ENCODE measurements at regions not wholly inside any gene's neighbourhood (a gene's known extent, or its start where the extent isn't known, plus 50 kb on each side); places are given as distances from the start of the nearest gene placed in this dataset.
"Not testable (repeated sequence)": the region's sequence is repeated elsewhere in the genome, so short reads cannot be mapped to it uniquely, and the experiment has no call there.

DNA sequence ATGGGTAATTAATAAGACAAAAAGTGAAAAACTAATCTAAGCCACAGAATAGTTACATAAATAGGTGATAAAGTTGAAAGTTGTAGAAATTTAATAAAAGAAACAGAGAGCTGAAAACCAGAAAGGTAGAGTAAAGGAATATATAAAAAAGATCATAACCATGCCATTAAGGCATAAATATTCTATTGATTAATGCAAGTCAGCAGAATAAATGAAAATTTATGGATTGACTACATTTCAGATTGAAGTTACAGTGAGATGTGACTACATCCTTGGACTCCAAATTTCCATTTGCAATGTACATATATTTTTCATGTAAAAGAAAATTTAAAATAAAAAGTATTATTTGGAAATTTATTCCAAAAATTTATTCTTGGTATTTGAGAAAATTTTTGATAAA lies 1225.7 kb downstream of the OTOL1 start:
- H3K4me1 ChIP-seq: peaks cover 0 to 3% of the 10 kb centered on the region in 2 donors
- H3K4me3 ChIP-seq: no peak overlapping the region
- intact Hi-C loops (cut with DNase I): no loop called here
- no peak for DNase-seq (ENCODE audit: low spot score in 2 of 2)
- no peaks in the 10 kb centered on the region for H3K9me3 ChIP-seq
- H3K27me3 ChIP-seq: no peaks in the 10 kb centered on the region
- TF ChIP-seq, protein P1, sequence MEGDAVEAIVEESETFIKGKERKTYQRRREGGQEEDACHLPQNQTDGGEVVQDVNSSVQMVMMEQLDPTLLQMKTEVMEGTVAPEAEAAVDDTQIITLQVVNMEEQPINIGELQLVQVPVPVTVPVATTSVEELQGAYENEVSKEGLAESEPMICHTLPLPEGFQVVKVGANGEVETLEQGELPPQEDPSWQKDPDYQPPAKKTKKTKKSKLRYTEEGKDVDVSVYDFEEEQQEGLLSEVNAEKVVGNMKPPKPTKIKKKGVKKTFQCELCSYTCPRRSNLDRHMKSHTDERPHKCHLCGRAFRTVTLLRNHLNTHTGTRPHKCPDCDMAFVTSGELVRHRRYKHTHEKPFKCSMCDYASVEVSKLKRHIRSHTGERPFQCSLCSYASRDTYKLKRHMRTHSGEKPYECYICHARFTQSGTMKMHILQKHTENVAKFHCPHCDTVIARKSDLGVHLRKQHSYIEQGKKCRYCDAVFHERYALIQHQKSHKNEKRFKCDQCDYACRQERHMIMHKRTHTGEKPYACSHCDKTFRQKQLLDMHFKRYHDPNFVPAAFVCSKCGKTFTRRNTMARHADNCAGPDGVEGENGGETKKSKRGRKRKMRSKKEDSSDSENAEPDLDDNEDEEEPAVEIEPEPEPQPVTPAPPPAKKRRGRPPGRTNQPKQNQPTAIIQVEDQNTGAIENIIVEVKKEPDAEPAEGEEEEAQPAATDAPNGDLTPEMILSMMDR (IDR thresholded peaks at IDR 0.05): no peak
- no peaks in the 10 kb centered on the region for H3K36me3 ChIP-seq
- no peak overlapping the region for H3K27ac ChIP-seq

DNA sequence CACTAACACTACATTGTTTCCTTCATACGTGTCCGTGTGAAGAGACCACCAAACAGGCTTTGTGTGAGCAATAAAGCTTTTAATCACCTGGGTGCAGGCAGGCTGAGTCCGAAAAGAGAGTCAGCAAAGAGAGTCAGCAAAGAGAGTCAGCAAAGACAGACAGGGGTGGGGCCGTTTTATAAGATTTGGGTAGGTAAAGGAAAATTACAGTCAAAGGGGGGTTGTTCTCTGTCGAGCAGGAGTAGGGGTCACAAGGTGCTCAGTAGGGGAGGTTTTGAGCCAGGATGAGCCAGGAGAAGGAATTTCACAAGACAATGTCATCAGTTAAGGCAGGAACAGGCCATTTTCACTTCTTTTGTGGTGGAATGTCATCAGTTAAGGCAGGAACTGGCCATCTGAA lies 1226.2 kb downstream of the OTOL1 start:
- DNase-seq (ENCODE audit: low spot score in 2 of 2); H3K27ac ChIP-seq; H3K4me3 ChIP-seq; intact Hi-C loops (cut with DNase I); H3K4me1 ChIP-seq; H3K36me3 ChIP-seq; H3K27me3 ChIP-seq; H3K9me3 ChIP-seq: not testable (repeated sequence)

DNA sequence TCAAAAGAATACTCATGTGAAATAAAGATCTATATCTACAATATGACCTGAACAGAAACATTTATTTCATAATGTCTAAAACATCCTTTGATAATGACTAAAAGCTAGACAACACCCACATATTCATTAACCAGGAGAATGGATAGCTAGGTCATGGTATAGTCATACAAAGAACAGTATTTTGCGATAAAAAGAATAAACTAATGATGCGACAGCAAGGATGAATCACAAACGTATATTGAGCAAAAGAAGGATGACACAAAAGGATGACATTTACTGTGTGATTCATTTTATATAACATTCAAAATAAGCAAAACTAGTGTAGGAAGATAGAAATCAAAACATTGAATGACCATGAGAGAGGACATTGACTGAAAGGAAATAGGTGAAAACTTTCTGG lies 1233.1 kb downstream of the OTOL1 start:
- Histone ChIP-seq H3K9me3 (no peaks in the 10 kb centered on the region), H3K36me3 (no peaks in the 10 kb centered on the region), H3K27me3 (no peaks in the 10 kb centered on the region), H3K27ac (no peak overlapping the region), H3K4me3 (no peak overlapping the region), H3K4me1 (no peaks in the 10 kb centered on the region)
- TF ChIP-seq, protein P1 (IDR thresholded peaks at IDR 0.05): no peak
- no peak for DNase-seq (ENCODE audit: low spot score in 2 of 2)
- intact Hi-C loops (cut with DNase I): no loop called here

DNA sequence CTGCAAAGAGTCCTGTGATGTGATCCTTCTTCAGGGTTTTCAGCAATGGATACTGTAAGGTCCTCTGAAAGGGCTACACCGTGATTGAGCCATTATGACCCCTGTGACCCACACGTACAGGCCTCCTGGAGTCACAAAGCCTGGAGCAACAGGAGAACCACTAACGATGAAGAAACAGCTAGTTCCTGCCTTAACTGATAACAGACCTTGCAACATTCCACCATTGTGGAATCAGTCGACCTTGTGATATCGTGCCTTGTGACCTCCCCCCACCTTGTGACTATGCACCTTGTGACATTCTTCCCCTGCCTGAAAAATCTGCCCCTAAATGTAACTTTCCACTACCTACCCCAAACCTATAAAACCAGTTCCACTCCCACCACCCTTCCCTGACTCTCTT lies 1235.4 kb downstream of the OTOL1 start:
- H3K27ac ChIP-seq; H3K4me1 ChIP-seq; H3K36me3 ChIP-seq; intact Hi-C loops (cut with DNase I); H3K27me3 ChIP-seq; H3K9me3 ChIP-seq; H3K4me3 ChIP-seq; DNase-seq (ENCODE audit: low spot score in 2 of 2): not testable (repeated sequence)

DNA sequence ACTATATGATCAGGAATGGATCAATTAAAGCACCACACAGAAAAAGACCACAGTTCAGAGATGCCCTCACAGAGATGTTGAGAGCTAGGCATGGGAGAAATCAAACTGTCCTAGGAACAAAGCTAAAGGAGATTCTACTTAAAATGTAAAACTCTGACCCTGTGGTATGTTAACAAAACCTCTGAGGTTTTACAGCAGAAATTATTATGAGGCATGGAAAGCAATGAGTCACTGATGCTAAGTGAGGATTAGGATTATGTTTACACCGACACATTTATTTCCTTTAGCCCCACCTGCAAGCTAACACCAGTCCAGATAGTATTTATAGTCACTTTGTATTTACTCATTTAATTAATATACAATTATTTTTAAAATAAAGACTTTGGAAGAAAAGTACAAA lies 1242.2 kb downstream of the OTOL1 start:
- DNase-seq (ENCODE audit: low spot score in 2 of 2): no peak
- TF ChIP-seq, protein P1 (IDR thresholded peaks at IDR 0.05): no peak
- intact Hi-C loops (cut with DNase I): no loop called here
- H3K4me3 ChIP-seq: no peak overlapping the region
- H3K4me1 ChIP-seq: no peaks in the 10 kb centered on the region
- no peak overlapping the region for H3K27ac ChIP-seq
- H3K27me3 ChIP-seq: no peaks in the 10 kb centered on the region
- no peaks in the 10 kb centered on the region for H3K36me3 ChIP-seq
- no peaks in the 10 kb centered on the region for H3K9me3 ChIP-seq

DNA sequence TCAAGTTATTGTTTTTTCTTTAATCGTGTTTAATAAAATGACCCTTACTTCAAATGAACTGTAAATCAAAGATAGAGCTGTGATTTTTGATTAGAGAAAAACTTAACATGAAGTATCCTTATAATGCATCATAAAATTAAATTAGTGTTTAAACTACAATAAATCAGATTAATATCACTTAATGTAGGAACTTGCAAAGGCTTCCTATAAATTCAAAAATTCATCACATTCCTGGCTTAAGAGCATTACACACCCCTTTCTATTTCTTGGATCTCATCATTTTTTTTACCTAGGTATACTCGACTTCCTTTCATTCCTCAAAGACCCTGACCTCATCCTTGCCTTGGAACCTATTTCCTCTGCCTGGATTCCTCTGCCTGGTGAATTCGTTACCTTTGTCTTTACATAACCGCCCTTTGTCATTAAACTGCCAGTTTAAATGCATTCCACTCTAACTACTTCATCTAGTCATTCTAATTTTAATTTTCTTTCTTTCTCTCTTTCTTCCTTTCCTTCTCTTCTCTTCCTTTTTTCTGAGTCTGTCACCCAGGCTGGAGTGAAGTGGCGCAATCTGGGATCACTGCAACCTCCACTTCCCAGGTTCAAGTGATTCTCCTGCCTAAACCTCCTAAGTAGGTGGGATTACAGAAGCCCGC lies 1244.5 kb downstream of the OTOL1 start:
- intact Hi-C loops (cut with DNase I): no loop called here
- no peaks in the 10 kb centered on the region for H3K27me3 ChIP-seq
- H3K27ac ChIP-seq: no peak overlapping the region
- TF ChIP-seq, protein P1 (IDR thresholded peaks at IDR 0.05): no peak
- no peaks in the 10 kb centered on the region for H3K9me3 ChIP-seq
- H3K4me1 ChIP-seq: no peaks in the 10 kb centered on the region
- no peaks in the 10 kb centered on the region for H3K36me3 ChIP-seq
- no peak for DNase-seq (ENCODE audit: low spot score in 2 of 2)
- no peak overlapping the region for H3K4me3 ChIP-seq

DNA sequence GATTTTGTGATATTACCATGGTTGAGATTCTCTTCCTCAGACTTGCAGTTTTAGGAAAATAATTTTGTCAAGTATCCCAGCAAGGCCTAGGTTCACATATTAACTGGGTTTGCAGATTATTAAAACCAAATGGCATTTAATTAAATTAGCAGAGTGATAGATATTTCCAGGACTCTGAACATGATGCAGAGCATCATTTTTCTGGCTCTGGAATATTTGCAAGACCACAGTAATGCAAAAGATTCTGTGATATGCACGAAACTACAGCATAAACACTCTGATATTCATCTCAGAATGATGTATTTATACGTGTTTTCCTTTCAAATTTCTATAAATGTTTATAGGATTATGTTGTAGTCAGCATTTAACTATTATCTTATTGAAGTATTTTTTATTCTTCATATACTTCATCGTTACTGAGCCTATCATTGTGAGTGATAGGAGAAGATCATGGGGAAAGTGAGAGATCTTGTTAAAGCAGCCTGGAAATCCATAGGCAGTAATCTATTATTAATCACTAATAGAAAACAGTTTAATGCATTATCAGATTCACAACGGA lies 1245.6 kb downstream of the OTOL1 start:
- TF ChIP-seq, protein P1 (IDR thresholded peaks at IDR 0.05): no peak
- intact Hi-C loops (cut with DNase I): no loop called here

More for the DNA sequence above, 1245.6 kb downstream of the OTOL1 start:
- Histone ChIP-seq H3K27ac (no peak overlapping the region), H3K9me3 (no peaks in the 10 kb centered on the region), H3K4me3 (no peak overlapping the region), H3K4me1 (no peaks in the 10 kb centered on the region), H3K27me3 (no peaks in the 10 kb centered on the region), H3K36me3 (no peaks in the 10 kb centered on the region)
- no peak for DNase-seq (ENCODE audit: low spot score in 2 of 2)
